Lower leg skin (tissue), 3 donors: ENCODE measurements at regions not wholly inside any gene's neighbourhood (a gene's known extent, or its start where the extent isn't known, plus 50 kb on each side); places are given as distances from the start of the nearest gene placed in this dataset.

Experiments
- POLR2A ChIP-seq, 2 donors: fragments of 450-650 bp; IDR thresholded peaks; one replicate each; pipeline ENCODE4 v1.6.1; 2016 to 2017; ENCODE audit warnings: antibody characterized with exemption in 2 of 2, mild to moderate bottlenecking in 1 of 2, moderate library complexity in 1 of 2
- TF ChIP-seq, protein P1 (sequence below), 3 donors: fragments of 450-650 bp; IDR thresholded peaks; one replicate each; pipeline ENCODE4 v1.5.1; 2016; ENCODE audit warnings: antibody characterized with exemption in 3 of 3, mild to moderate bottlenecking in 3 of 3, moderate library complexity in 2 of 3

DNA sequence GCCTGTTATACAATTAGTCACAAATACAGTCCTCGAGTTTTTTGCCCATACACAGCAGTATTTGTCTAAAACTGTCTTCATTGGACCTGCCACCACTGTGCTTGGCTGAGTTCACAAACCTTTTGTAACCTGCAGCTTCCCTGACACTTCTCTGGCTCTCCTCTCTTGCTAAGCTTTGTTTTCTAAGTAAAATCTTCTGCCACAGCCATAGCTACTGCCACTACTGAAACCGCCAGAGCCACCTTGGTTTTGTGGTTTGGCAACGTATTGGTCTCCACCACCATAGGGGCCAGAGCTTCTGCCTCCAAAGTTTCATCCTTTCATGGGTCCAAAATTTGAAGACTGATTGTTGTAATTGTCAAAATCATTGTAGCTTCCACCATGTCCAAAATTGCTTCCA, 668.2 kb upstream of the BRINP3 start:
- no peak for TF ChIP-seq POLR2A (IDR thresholded peaks at IDR 0.05)
- TF ChIP-seq, protein P1, sequence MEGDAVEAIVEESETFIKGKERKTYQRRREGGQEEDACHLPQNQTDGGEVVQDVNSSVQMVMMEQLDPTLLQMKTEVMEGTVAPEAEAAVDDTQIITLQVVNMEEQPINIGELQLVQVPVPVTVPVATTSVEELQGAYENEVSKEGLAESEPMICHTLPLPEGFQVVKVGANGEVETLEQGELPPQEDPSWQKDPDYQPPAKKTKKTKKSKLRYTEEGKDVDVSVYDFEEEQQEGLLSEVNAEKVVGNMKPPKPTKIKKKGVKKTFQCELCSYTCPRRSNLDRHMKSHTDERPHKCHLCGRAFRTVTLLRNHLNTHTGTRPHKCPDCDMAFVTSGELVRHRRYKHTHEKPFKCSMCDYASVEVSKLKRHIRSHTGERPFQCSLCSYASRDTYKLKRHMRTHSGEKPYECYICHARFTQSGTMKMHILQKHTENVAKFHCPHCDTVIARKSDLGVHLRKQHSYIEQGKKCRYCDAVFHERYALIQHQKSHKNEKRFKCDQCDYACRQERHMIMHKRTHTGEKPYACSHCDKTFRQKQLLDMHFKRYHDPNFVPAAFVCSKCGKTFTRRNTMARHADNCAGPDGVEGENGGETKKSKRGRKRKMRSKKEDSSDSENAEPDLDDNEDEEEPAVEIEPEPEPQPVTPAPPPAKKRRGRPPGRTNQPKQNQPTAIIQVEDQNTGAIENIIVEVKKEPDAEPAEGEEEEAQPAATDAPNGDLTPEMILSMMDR (IDR thresholded peaks at IDR 0.05), result no peak
